Mesothelial cell of epicardium (in vitro differentiated cells): ENCODE measurements at regions not wholly inside any gene's neighbourhood (a gene's known extent, or its start where the extent isn't known, plus 50 kb on each side); places are given as distances from the start of the nearest gene placed in this dataset.
A peak's percentile ranks its signal among the peaks of the same experiment; 100 is the strongest.

Experiments
- DNase-seq, 2 experiments: peaks; one replicate each; pipeline ENCODE4 v3.0.0; 2021; ENCODE audit warnings: low spot score in 2 of 2; ENCODE audit not compliant: unreplicated experiment in 2 of 2
- H3K27ac Mint-ChIP-seq: 2 replicates; pipeline ENCODE4 v1.8.0; 2021; ENCODE audit warnings: mixed read lengths
- H3K27me3 Mint-ChIP-seq: 2 replicates; pipeline ENCODE4 v1.8.0; 2021; ENCODE audit warnings: low read depth, mixed read lengths
- H3K36me3 Mint-ChIP-seq: 2 replicates; pipeline ENCODE4 v1.8.0; 2021; ENCODE audit warnings: mixed read lengths
- H3K4me1 Mint-ChIP-seq: 2 replicates; pipeline ENCODE4 v1.8.0; 2021; ENCODE audit warnings: mixed read lengths
- H3K4me3 Mint-ChIP-seq: 2 replicates; pipeline ENCODE4 v1.8.0; 2021; ENCODE audit warnings: mild to moderate bottlenecking, moderate library complexity, mixed read lengths
- H3K9me3 Mint-ChIP-seq: 2 replicates; pipeline ENCODE4 v1.8.0; 2021; ENCODE audit warnings: mixed read lengths
- CTCF ChIP-seq: fragments of 200-600 bp; sonication (generic); IDR thresholded peaks from one replicate; pipeline ENCODE4 v1.5.0; 2021; ENCODE audit warnings: antibody characterized with exemption; ENCODE audit not compliant: unreplicated experiment

GRCh38 chr2:37447446-37447845 is 103.0 kb downstream of the QPCT start:
- Mint-ChIP-seq H3K9me3 (peaks cover 4% of the 10 kb centered on the region), H3K4me3 (no peak overlapping the region), H3K27me3 (no peaks in the 10 kb centered on the region), H3K27ac (no peak overlapping the region), H3K4me1 (peaks cover 34% of the 10 kb centered on the region), H3K36me3 (no peaks in the 10 kb centered on the region)
- TF ChIP-seq CTCF, result no peak
- DNase-seq, result no peak

GRCh38 chr2:37448342-37449120 is 104.1 kb downstream of the QPCT start:
- peaks cover 4% of the 10 kb centered on the region for H3K9me3 Mint-ChIP-seq
- no peak for DNase-seq
- TF ChIP-seq CTCF, result no peak
- no peaks in the 10 kb centered on the region for H3K36me3 Mint-ChIP-seq
- no peaks in the 10 kb centered on the region for H3K27me3 Mint-ChIP-seq
- peak overlapping the region; percentile 54 for H3K27ac Mint-ChIP-seq
- H3K4me3 Mint-ChIP-seq, result no peak overlapping the region
- peaks cover 33% of the 10 kb centered on the region for H3K4me1 Mint-ChIP-seq

- no peak for DNase-seq
- Mint-ChIP-seq H3K9me3 (peaks cover 4% of the 10 kb centered on the region), H3K4me1 (peaks cover 32% of the 10 kb centered on the region), H3K27ac (peak overlapping the region; percentile 77), H3K4me3 (no peak overlapping the region), H3K36me3 (no peaks in the 10 kb centered on the region), H3K27me3 (no peaks in the 10 kb centered on the region)
- no peak for TF ChIP-seq CTCF
These were observed 105.4 kb downstream of the QPCT start for GRCh38 chr2:37449761-37450296.

- DNase-seq, result no peak
These were observed 108.6 kb downstream of the QPCT start for GRCh38 chr2:37453027-37453426.

More at GRCh38 chr2:37453027-37453426, 108.6 kb downstream of the QPCT start:
- Mint-ChIP-seq H3K27ac (no peak overlapping the region), H3K36me3 (no peaks in the 10 kb centered on the region), H3K4me1 (peaks cover 64% of the 10 kb centered on the region), H3K27me3 (no peaks in the 10 kb centered on the region), H3K4me3 (no peak overlapping the region), H3K9me3 (no peaks in the 10 kb centered on the region)
- no peak for TF ChIP-seq CTCF
